HG03103 (cell line): ENCODE measurements at regions not wholly inside any gene's neighbourhood (a gene's known extent, or its start where the extent isn't known, plus 50 kb on each side); places are given as distances from the start of the nearest gene placed in this dataset.
"Not testable (repeated sequence)": the region's sequence is repeated elsewhere in the genome, so short reads cannot be mapped to it uniquely, and the experiment has no call there.

ENCODE experiments used
- ATAC-seq: cut with Tn5 transposase; IDR thresholded peaks from one replicate; pipeline ENCODE4 v1.9.1; 2021; ENCODE audit warnings: low read depth; ENCODE audit not compliant: unreplicated experiment

DNA sequence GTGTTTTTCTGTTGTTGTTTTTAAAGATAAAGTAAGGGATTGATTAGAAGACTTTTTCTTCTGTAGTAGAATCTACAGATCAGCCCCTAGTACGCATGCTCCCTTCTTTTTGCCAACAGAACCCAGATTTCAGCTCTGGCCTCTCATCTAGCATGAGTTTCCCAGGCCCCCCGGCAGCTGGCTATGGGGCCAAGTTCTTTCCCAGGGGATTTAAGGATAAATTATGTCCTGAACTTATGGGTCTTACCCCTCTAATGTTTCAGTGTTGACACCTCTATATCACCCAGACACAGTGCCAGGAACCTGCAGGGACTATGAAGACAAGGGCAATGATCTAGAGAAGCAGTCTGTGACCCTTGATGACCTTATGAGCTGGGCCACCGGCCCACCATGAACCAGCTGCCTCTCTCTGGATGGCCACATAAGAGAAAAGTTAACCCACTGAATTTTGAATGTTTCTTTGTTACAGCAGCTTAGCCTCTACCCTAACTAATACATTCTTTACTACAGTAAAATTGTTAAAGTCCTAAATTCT lies 150.5 kb downstream of the UNC5CL start:
- no peak for ATAC-seq

- no peak for ATAC-seq
Measured at GRCh38 chr6:40887792-40888340, 151.2 kb downstream of the UNC5CL start.

- ATAC-seq, result no peak
Measured at GRCh38 chr6:40887079-40887791, 151.8 kb downstream of the UNC5CL start.

DNA sequence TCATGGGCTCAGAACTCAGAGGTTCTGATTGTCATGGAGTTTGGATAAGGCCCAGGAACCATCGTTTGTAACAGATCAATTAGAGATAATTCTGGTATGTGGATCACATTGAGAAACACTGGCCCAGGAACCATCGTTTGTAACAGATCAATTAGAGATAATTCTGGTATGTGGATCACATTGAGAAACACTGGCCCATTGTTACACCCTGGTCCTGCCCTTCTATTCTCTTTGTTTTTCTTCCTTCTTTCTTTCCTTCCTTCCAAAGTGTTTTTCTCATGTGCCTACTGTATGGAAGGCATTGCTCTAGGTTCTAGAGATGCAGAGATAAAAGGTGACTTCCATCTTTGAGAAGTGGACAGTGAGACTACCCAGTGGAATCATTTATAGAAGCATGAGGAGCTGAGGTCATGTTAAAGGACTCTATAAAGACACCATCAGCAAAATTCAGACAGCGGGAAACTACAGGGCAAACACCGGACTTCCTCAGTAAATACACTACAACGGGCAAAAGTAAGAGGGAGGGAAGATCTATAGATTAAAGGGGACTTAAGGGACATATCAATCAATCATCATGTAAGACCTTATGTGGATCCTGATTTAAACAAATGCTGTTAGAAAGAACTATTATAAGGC lies 153.8 kb downstream of the UNC5CL start:
- ATAC-seq, result no peak

DNA sequence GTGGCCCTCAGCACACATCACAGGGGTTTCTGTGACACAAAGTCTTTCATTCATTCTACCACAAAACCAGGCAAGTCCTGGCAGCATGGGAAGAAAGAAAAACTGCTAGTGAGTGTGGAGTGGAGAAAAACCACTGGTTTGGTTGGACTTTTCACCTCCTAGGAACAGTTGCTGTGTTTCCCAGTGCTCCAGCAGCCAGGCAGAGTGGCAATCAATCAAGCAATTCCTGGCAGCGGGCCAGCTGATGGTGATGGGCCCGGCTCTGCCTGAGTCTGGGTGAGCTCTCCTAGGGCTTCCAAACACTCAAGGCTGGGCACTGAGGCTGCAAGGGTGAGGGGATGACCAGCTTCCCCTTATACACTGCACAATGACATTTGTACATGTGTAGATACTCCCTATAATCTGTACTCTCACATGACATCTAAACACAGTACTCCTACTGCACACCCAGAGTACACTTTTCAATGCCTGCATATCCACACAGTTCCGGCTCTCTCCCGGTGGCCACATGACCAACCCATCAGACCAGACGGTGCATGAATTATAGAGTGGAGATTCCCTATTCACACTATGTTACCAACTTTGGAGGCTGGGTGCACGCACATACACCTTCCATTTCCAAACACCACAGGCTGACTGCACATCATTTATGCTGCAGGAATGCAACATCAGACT lies 156.6 kb downstream of the UNC5CL start:
- no peak for ATAC-seq

- ATAC-seq, result no peak
Measured at GRCh38 chr6:40881501-40881900, 157.5 kb downstream of the UNC5CL start.

GRCh38 chr6:40880906-40881305 lies 158.1 kb downstream of the UNC5CL start:
- ATAC-seq, result no peak

DNA sequence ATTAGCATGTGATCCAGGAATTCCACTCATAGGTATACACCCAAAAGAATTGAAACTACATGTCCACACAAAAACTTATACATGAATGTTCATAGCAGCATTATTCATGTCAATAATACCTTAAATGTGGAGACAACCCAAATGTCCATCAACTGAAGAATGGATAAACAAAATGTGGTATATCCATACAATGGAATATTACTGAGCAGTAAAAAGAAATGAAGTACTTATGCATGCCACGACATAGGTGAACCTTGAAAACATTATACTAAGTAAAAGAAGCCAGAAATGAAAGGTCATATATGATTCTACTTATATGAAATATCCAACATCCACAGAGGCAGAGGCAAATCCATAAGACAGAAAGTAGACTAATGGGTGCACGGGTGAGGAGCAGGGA lies 159.9 kb downstream of the UNC5CL start:
- ATAC-seq, result no peak

- ATAC-seq, result no peak
Measured at GRCh38 chr6:40877362-40877761, 161.7 kb downstream of the UNC5CL start.

GRCh38 chr6:40876336-40876735 lies 162.7 kb downstream of the UNC5CL start:
- ATAC-seq, result no peak

GRCh38 chr6:40874495-40874894 lies 164.5 kb downstream of the UNC5CL start:
- no peak for ATAC-seq

DNA sequence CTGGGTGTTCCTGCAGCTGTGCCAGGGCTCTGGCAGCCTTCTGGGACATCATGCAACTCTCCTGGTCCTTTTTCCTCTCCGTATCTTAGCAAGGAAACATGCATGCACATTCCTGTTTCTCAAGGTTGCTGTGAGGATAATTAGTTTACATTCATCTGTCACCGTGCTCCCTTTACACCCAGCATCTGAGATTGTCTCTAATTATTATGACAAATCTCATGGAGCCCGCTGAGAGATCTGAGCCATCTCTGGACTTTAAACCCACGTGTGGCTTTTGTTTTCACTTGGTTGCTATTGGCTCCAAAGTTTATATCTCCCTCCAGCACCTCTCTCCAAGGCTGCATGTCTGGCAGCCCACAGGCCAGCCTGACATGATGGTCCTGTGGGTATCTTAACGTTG lies 167.6 kb downstream of the UNC5CL start:
- no peak for ATAC-seq

GRCh38 chr6:40868089-40868865 lies 170.7 kb downstream of the UNC5CL start:
- not testable (repeated sequence) for ATAC-seq

DNA sequence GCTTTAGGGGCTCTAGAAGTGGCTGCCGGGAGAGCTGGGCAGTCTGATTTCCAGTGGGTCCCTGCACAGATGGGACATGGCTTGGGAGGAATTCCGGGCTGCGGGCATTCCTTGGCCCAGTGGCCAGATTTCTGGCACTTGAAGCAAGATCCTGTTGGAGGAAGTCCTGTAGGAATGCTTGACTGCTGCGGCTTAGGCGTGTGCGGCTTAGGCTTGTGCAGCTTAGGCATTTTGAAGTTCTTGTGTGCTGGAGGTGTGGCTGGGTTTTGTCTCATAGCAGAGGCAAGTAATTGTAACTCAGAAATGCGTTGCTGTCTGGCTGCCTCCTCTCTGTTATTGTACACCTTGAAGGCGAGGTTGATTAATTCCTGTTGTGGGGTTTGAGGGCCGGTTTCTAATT lies 171.5 kb downstream of the UNC5CL start:
- not testable (repeated sequence) for ATAC-seq

- ATAC-seq, result not testable (repeated sequence)
Measured at GRCh38 chr6:40865259-40865658, 173.8 kb downstream of the UNC5CL start.

DNA sequence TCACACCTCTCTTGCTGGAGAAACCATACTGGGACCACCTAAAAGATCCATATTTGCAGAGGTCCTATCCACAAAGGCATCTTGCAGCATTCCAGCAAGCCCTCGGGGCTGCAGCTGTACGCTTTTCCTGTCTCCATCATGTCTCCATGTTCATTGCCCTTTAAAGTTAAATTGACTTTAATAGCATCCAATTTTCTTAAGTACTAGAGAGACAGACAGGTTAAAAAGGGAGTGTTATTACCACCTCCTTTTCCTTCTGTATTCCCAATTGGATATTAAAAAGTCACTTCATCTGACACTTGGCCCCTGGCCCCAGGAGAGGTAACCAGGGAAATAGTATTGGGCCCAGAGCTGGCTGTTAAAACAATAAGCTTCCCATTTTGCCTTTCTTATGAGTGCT lies 178.6 kb downstream of the UNC5CL start:
- no peak for ATAC-seq

- no peak for ATAC-seq
Measured at GRCh38 chr6:40856271-40856670, 182.8 kb downstream of the UNC5CL start.

DNA sequence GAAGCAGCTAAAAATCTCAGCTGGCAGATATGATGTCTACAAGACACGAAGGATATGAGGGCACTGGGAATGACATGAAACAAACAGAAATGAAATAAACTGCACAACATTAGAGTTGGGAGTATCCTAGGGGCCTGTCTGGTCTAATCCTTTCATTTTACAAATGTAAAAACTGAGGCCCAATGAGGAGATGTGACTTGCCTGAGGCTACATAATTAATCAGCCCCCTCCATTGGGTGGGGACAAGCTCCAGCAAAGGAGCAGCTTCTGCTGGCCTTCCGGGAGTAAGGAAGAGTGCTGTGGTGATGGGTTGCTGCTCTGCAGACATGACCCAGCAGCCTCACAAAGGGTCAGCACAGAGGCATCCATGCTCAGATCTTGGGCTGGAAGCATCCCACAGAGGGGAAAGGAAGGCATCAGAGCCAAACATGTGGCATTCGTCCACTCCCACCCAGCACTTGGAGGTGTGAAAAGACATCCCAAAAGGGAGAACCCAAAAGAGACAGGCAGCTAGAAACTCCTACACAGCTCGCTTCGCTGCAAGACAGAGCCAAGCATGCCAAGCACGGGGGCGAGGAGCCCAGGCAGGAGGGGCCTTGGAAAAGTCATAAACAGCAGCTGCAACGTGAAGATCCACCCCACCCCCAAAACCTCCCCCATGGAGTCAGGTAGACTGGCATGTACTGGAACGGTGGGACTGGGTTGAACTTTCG lies 183.7 kb downstream of the UNC5CL start:
- no peak for ATAC-seq

GRCh38 chr6:40854592-40854991 lies 184.4 kb downstream of the UNC5CL start:
- ATAC-seq, result no peak
